ENCODE measurements at regions not wholly inside any gene's neighbourhood (a gene's known extent, or its start where the extent isn't known, plus 50 kb on each side); places are given as distances from the start of the nearest gene placed in this dataset.

DNA sequence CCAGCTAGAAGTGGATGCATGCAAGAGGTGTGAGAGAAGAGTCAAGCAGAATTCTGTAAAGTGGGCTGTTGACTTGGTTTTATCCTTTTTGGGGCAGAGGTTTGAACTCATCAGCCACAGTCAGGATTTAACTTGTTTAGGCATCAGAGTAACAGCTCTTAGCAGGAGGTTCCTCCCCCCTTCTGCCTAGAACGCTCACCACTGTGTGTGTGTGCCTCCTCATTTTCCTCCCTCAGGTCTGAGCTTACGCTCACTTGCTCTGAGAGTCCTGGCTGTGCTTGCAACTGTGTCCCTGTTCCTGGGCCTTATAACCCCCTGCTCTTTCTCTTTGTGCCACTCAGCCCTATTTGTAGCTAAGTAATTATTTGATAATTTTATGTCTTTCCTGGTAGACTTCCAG is 167.9 kb downstream of the TMEM182 start:
- Histone ChIP-seq H2BK20ac (ENCODE audit: low read length) (no peak overlapping the region), H2AFZ (ENCODE audit: low read length) (no peak overlapping the region), H3K18ac (ENCODE audit: extremely low read depth, low read length) (no peak overlapping the region), H2AK5ac (ENCODE audit: low read depth, low read length) (no peak overlapping the region), H3K56ac (replicated peaks; ENCODE audit: insufficient read length, low read depth, low read length) (no peak overlapping the region), H3K23ac (ENCODE audit: insufficient read length) (no peak overlapping the region), H2BK15ac (ENCODE audit: low read length) (no peak overlapping the region), H3K23me2 (ENCODE audit: low read depth, low read length) (no peaks in the 10 kb centered on the region), H4K20me1 (replicated peaks in 1 of 2; ENCODE audit: control insufficient read depth in 1 of 2, insufficient read depth in 2 of 2, low read length in 2 of 2) (no peaks in the 10 kb centered on the region), H3K4me2 (ENCODE audit: insufficient read depth in 1 of 2, low read depth in 2 of 2, low read length in 2 of 2) (no peak overlapping the region), H3K79me1 (ENCODE audit: low read depth, low read length) (no peaks in the 10 kb centered on the region), H3K9ac (replicated peaks in 1 of 4; ENCODE audit: extremely low read depth in 1 of 4, low read depth in 3 of 4, low read length in 3 of 4) (no peak overlapping the region), H3K9me3 (ENCODE audit: insufficient read depth in 2 of 2, low read depth in 1 of 2, low read length in 1 of 2) (no peaks in the 10 kb centered on the region), H3K14ac (ENCODE audit: insufficient read length) (no peak overlapping the region), H4K8ac (ENCODE audit: extremely low read depth, insufficient read depth, low read length) (no peak overlapping the region), H4K91ac (replicated peaks; ENCODE audit: insufficient read length, low read length) (no peak overlapping the region), H3K4me3 (ENCODE audit: extremely low read depth in 1 of 4, insufficient read depth in 2 of 4, low read depth in 3 of 4, low read length in 4 of 4) (no peak overlapping the region), H3K27me3 (replicated peaks in 1 of 4; ENCODE audit: control insufficient read depth in 3 of 4, extremely low read depth in 1 of 4, insufficient read depth in 3 of 4, low read length in 3 of 4) (no peaks in the 10 kb centered on the region), H3K36me3 (ENCODE audit: control insufficient read depth in 2 of 4, insufficient read depth in 4 of 4, low read length in 3 of 4) (no peaks in the 10 kb centered on the region), H3K4me1 (replicated peaks in 1 of 4; ENCODE audit: control insufficient read depth in 3 of 4, insufficient read depth in 4 of 4, low read length in 3 of 4) (no peaks in the 10 kb centered on the region), H4K5ac (ENCODE audit: insufficient read length, low read depth, low read length) (no peak overlapping the region), H3K4ac (replicated peaks; ENCODE audit: insufficient read length, low read depth, low read length) (no peak overlapping the region), H3K27ac (ENCODE audit: low read depth, low read length) (no peak overlapping the region), H2BK12ac (ENCODE audit: low read depth, low read length) (no peak overlapping the region), H2BK120ac (replicated peaks; ENCODE audit: low read depth, low read length) (no peak overlapping the region), H2BK5ac (ENCODE audit: low read depth, low read length) (no peak overlapping the region), H3K79me2 (ENCODE audit: control insufficient read depth in 1 of 2, insufficient read depth in 2 of 2, low read length in 2 of 2) (no peaks in the 10 kb centered on the region)
- POLR2A ChIA-PET (ENCODE audit: partially characterized antibody), result no interaction called here
- CTCF ChIA-PET (ENCODE audit: partially characterized antibody), result interaction anchor here (1.5 kb wide), 1 partner anchor 231 kb away, joined by 4 read pairs; no protein-coding TSS in a partner anchor
- FAIRE-seq, result no peak
- TF ChIP-seq KDM4A (IDR thresholded peaks at IDR 0.05; ENCODE audit: low read depth, low read length, severe bottlenecking), result no peak
- TF ChIP-seq POLR2A (IDR thresholded peaks at IDR 0.05; ENCODE audit: control extremely low read depth in 1 of 2, low read depth in 2 of 2, low read length in 2 of 2), result no peak
- no peak for DNase-seq (ENCODE audit: low read depth in 1 of 2, low spot score in 2 of 2)
- WGBS, 2 experiments (ENCODE audit: extremely low coverage in 1 of 2, insufficient coverage in 1 of 2, insufficient read length in 1 of 2, insufficient replicate concordance in 2 of 2, low coverage in 1 of 2, low lambda C conversion rate in 2 of 2, missing lambda C conversion rate in 1 of 2), result 63% methylated on average over 2 of the region's 2 CpGs; no CpG with 5 or more reads in 1 of the 2 experiments
